ENCODE measurements at regions not wholly inside any gene's neighbourhood (a gene's known extent, or its start where the extent isn't known, plus 50 kb on each side); places are given as distances from the start of the nearest gene placed in this dataset.
A peak's percentile ranks its signal among the peaks of the same experiment; 100 is the strongest.

DNA sequence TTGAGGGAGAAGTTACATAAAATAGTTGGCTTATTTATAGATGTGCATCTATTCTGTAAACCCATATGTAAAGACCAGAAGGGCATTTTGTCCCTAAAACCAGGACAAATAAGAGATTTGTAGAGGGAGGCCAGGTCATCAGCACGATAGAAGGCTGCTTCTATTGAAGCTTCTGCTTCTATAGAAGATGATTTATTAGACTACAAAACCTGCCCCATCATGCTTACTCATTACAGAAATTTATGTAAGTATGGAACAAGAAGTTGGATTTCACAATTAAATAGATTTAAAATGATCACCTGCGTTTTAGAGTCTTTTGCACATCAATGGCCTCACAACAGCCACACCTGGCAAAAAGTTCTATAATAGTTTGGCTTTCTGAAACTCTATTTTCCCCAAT lies 183.5 kb downstream of the DUSP10 start:
- intact Hi-C loops (cut with DNase I) = loop anchor here in 1 of 4 donors (10.0 kb wide), 1 partner anchor 96 kb away; no protein-coding TSS in a partner anchor
- Histone ChIP-seq H3K27ac (no peak overlapping the region), H3K27me3 (no peaks in the 10 kb centered on the region), H3K4me1 (ENCODE audit: insufficient read depth) (peaks cover 3% of the 10 kb centered on the region), H3K36me3 (no peaks in the 10 kb centered on the region), H3K4me3 (no peak overlapping the region), H3K9me3 (no peaks in the 10 kb centered on the region)
- DNase-seq = no peak
- TF ChIP-seq EP300 (IDR thresholded peaks at IDR 0.05) = no peak
- 72 to 80% (median 78%) methylated on average over 2 of the region's 2 CpGs for WGBS, 3 donors

DNA sequence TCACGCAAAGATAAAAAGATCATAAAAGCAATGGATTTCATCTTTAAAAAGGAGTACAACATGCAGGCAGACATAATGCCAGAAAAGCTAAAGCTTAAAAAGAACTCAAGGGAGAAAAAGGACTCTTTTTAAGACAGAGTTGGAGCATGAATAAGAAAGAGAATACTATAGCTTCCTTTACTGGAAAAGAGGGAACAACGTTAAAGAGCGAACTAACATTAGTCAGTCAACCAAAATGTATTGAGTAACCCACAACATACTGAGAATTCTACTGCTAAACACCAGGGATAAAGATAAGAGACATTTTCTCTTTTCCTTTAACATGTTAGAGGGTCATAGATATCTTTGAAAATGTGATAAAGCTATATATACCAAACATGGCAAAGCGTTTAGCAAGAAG lies 182.0 kb downstream of the DUSP10 start:
- Histone ChIP-seq H3K4me1 (ENCODE audit: insufficient read depth) (peaks cover 3% of the 10 kb centered on the region), H3K9me3 (no peaks in the 10 kb centered on the region), H3K27ac (no peak overlapping the region), H3K27me3 (no peaks in the 10 kb centered on the region), H3K36me3 (no peaks in the 10 kb centered on the region), H3K4me3 (no peak overlapping the region)
- intact Hi-C loops (cut with DNase I) = loop anchor here in 1 of 4 donors (10.0 kb wide), 1 partner anchor 95 kb away; no protein-coding TSS in a partner anchor
- no peak for DNase-seq
- WGBS, 3 donors = 58 to 86% (median 86%) methylated on average over 4 of the region's 4 CpGs
- TF ChIP-seq EP300 (IDR thresholded peaks at IDR 0.05) (no peak), POLR2A (IDR thresholded peaks at IDR 0.05) (no peak), CTCF (IDR thresholded peaks at IDR 0.05) (no peak)

GRCh38 chr1:221562542-221563475 lies 179.1 kb downstream of the DUSP10 start:
- 80 to 82% (median 81%) methylated on average over 9 of the region's 9 CpGs for WGBS, 3 donors

DNA sequence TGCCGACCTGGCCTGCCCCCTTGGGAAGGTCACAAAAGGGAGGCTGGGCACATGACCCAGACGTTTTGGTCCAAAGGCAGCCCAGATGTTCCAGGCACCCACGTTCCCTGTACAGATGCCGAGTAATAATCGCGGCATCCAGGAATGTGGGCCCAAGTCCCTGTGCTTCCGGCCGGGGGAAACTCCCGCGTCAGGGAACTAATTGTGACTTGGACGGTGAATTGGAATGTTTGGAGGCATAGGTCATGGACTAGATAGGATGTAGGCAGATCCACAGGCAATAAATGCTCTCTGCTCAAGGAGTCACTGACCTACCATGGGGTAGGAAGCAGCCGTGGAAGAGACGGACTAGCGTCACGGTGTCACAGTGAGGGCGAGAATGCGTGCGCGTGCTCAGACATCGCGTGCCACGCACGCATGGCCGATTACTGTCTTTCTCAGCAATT lies 178.4 kb downstream of the DUSP10 start:
- Histone ChIP-seq H3K4me1 (ENCODE audit: insufficient read depth) (peaks cover 6% of the 10 kb centered on the region), H3K36me3 (no peaks in the 10 kb centered on the region), H3K4me3 (no peak overlapping the region), H3K9me3 (no peaks in the 10 kb centered on the region), H3K27ac (no peak overlapping the region), H3K27me3 (no peaks in the 10 kb centered on the region)
- DNase-seq = peak in 2 of 5 donors; percentile 20 to 56
- TF ChIP-seq EP300 (IDR thresholded peaks at IDR 0.05) (no peak), POLR2A (IDR thresholded peaks at IDR 0.05) (no peak), CTCF (IDR thresholded peaks at IDR 0.05) (no peak)
- intact Hi-C loops (cut with DNase I) = no loop called here
- 64 to 81% (median 72%) methylated on average over 24 of the region's 24 CpGs for WGBS, 3 donors

More at GRCh38 chr1:221562542-221563475, 179.1 kb downstream of the DUSP10 start:
- H3K4me3 ChIP-seq = no peak overlapping the region
- DNase-seq = no peak
- intact Hi-C loops (cut with DNase I) = no loop called here
- TF ChIP-seq EP300 (IDR thresholded peaks at IDR 0.05) (no peak), CTCF (IDR thresholded peaks at IDR 0.05) (no peak), POLR2A (IDR thresholded peaks at IDR 0.05) (no peak)
- H3K4me1 ChIP-seq (ENCODE audit: insufficient read depth) = peaks cover 4% of the 10 kb centered on the region
- H3K9me3 ChIP-seq = no peaks in the 10 kb centered on the region
- H3K27ac ChIP-seq = no peak overlapping the region
- H3K27me3 ChIP-seq = no peaks in the 10 kb centered on the region
- H3K36me3 ChIP-seq = no peaks in the 10 kb centered on the region

DNA sequence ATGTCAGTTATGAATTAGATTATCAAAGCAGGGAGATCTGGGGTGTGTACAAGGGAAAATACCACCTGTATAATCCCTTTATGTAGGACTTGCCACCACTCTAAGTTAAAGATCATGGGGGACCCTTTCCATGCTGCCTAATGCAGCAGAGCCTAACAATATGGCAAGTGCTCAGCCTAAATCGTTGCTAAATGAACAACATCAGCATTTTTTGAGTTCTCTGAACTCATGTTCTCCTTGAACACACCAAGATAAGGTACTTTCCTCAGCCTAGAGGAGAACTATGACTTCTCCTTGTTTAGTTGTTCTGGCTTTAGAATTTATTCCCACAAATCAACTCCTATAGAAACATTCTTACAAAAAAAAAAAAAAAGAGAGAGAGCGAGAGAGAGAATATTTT lies 177.0 kb downstream of the DUSP10 start:
- intact Hi-C loops (cut with DNase I) = no loop called here
- no peak for DNase-seq
- TF ChIP-seq CTCF (IDR thresholded peaks at IDR 0.05) (no peak), EP300 (IDR thresholded peaks at IDR 0.05) (no peak), POLR2A (IDR thresholded peaks at IDR 0.05) (no peak)
- H3K4me3 ChIP-seq = no peak overlapping the region
- H3K9me3 ChIP-seq = no peaks in the 10 kb centered on the region
- H3K27ac ChIP-seq = no peak overlapping the region
- H3K27me3 ChIP-seq = no peaks in the 10 kb centered on the region
- WGBS, 3 donors = 38 to 46% (median 39%) methylated on average over 2 of the region's 2 CpGs
- H3K36me3 ChIP-seq = no peaks in the 10 kb centered on the region
- H3K4me1 ChIP-seq (ENCODE audit: insufficient read depth) = peaks cover 8% of the 10 kb centered on the region
